ENCODE measurements at regions not wholly inside any gene's neighbourhood (a gene's known extent, or its start where the extent isn't known, plus 50 kb on each side); places are given as distances from the start of the nearest gene placed in this dataset.

DNA sequence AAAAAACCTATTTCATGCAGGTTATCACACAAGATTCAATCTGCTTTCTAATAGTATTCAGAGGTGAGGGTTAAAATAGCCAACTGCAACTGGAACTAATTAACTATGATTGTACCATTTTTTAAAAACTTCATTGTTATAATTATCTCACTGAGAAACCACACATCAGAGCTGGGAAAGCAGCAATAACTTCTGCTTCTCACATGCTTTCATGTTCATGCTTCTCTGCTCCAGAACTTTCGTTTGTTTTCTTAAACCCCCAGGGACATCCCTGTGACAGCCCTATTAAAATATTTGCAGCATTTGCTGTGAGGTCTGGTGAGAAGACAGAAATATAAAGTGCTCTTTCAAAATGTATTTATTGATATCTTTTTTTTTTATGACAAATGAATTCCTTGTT is 389.0 kb upstream of the SORCS1 start:
- H3K9me3 ChIP-seq (ENCODE audit: insufficient read depth, low read depth, low read length) = no peaks in the 10 kb centered on the region
- no peaks in the 10 kb centered on the region for H3K27me3 ChIP-seq (ENCODE audit: insufficient read depth, low read length, poor library complexity, severe bottlenecking)
- no peaks in the 10 kb centered on the region for H3K9me2 ChIP-seq (replicated peaks; ENCODE audit: low read depth, low read length)
- H4K20me1 ChIP-seq (ENCODE audit: insufficient read depth, low read length, poor library complexity, severe bottlenecking) = no peaks in the 10 kb centered on the region
- H3K4me1 ChIP-seq (ENCODE audit: insufficient read depth, low read length, poor library complexity, severe bottlenecking) = no peaks in the 10 kb centered on the region
- TF ChIP-seq, protein P1, sequence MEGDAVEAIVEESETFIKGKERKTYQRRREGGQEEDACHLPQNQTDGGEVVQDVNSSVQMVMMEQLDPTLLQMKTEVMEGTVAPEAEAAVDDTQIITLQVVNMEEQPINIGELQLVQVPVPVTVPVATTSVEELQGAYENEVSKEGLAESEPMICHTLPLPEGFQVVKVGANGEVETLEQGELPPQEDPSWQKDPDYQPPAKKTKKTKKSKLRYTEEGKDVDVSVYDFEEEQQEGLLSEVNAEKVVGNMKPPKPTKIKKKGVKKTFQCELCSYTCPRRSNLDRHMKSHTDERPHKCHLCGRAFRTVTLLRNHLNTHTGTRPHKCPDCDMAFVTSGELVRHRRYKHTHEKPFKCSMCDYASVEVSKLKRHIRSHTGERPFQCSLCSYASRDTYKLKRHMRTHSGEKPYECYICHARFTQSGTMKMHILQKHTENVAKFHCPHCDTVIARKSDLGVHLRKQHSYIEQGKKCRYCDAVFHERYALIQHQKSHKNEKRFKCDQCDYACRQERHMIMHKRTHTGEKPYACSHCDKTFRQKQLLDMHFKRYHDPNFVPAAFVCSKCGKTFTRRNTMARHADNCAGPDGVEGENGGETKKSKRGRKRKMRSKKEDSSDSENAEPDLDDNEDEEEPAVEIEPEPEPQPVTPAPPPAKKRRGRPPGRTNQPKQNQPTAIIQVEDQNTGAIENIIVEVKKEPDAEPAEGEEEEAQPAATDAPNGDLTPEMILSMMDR (conservative IDR thresholded peaks at IDR 0.05; ENCODE audit: low read length) = no peak
- TF ChIP-seq EZH2phosphoT487 (IDR thresholded peaks at IDR 0.05; ENCODE audit: borderline replicate concordance) = no peak
- no peaks in the 10 kb centered on the region for H3F3A ChIP-seq (ENCODE audit: low read depth)
- no peak overlapping the region for H3K9ac ChIP-seq (ENCODE audit: low read depth, low read length, poor library complexity, severe bottlenecking)
- no peaks in the 10 kb centered on the region for H3K36me3 ChIP-seq (ENCODE audit: insufficient read depth, low read length)
- no peaks in the 10 kb centered on the region for H3K79me2 ChIP-seq (ENCODE audit: insufficient read depth, low read length)
- H2AFZ ChIP-seq (ENCODE audit: low read length) = no peak overlapping the region
- no peak overlapping the region for H3K4me2 ChIP-seq (ENCODE audit: low read depth, low read length, poor library complexity, severe bottlenecking)
- no peak overlapping the region for H3K4me3 ChIP-seq (ENCODE audit: low read length, poor library complexity, severe bottlenecking)

DNA sequence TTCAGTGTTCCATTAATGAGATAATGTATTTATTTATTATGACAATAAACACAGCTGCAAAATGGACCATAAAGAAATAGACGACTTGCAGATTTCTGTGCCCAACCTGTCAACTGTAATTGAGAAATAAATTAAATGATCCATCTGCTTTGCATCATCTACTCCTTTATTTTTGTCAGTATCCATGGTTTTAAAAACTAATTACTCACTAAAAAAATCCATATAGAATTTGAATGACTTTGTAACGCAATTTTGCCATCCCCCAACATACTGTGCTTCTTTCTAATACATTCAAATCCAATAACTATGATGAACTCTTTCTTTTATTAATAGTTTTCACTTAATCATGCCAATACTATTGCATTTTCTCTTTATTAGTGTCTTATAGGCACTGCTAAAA is 388.5 kb upstream of the SORCS1 start:
- Histone ChIP-seq H3K9me2 (replicated peaks; ENCODE audit: low read depth, low read length) (no peaks in the 10 kb centered on the region), H4K20me1 (ENCODE audit: insufficient read depth, low read length, poor library complexity, severe bottlenecking) (no peaks in the 10 kb centered on the region), H3F3A (ENCODE audit: low read depth) (no peaks in the 10 kb centered on the region), H2AFZ (ENCODE audit: low read length) (no peak overlapping the region), H3K4me3 (ENCODE audit: low read length, poor library complexity, severe bottlenecking) (no peak overlapping the region), H3K27me3 (ENCODE audit: insufficient read depth, low read length, poor library complexity, severe bottlenecking) (no peaks in the 10 kb centered on the region), H3K79me2 (ENCODE audit: insufficient read depth, low read length) (no peaks in the 10 kb centered on the region), H3K4me2 (ENCODE audit: low read depth, low read length, poor library complexity, severe bottlenecking) (no peak overlapping the region), H3K9me3 (ENCODE audit: insufficient read depth, low read depth, low read length) (no peaks in the 10 kb centered on the region), H3K9ac (ENCODE audit: low read depth, low read length, poor library complexity, severe bottlenecking) (no peak overlapping the region), H3K4me1 (ENCODE audit: insufficient read depth, low read length, poor library complexity, severe bottlenecking) (no peaks in the 10 kb centered on the region), H3K36me3 (ENCODE audit: insufficient read depth, low read length) (no peaks in the 10 kb centered on the region)
- TF ChIP-seq EZH2phosphoT487 (IDR thresholded peaks at IDR 0.05; ENCODE audit: borderline replicate concordance) = no peak
- TF ChIP-seq, protein P1 (conservative IDR thresholded peaks at IDR 0.05; ENCODE audit: low read length) = no peak

DNA sequence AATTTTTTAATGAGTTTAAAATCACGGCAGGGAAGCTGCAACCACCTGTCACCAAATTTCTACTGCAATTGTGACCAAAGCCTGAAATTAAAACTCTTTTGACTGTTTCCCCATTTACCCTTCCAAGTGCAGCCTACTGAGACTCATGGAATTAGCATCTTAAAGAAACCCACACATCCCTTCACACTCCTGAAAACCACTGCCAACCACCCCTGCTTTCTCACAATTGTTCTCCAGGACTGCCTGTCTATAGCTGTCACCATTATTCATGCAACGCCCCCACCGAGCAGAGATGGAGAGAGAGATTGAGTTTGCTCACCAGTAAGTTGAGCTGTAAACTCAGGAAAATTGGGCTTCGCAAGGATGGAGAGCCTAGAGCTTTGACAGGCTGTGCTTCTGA is 383.8 kb upstream of the SORCS1 start:
- Histone ChIP-seq H3K9ac (ENCODE audit: low read depth, low read length, poor library complexity, severe bottlenecking) (no peak overlapping the region), H4K20me1 (ENCODE audit: insufficient read depth, low read length, poor library complexity, severe bottlenecking) (no peaks in the 10 kb centered on the region), H3K9me3 (ENCODE audit: insufficient read depth, low read depth, low read length) (no peaks in the 10 kb centered on the region), H3K4me2 (ENCODE audit: low read depth, low read length, poor library complexity, severe bottlenecking) (no peak overlapping the region), H3K27me3 (ENCODE audit: insufficient read depth, low read length, poor library complexity, severe bottlenecking) (no peaks in the 10 kb centered on the region), H3F3A (ENCODE audit: low read depth) (no peaks in the 10 kb centered on the region), H3K4me3 (ENCODE audit: low read length, poor library complexity, severe bottlenecking) (no peak overlapping the region), H2AFZ (ENCODE audit: low read length) (no peak overlapping the region), H3K4me1 (ENCODE audit: insufficient read depth, low read length, poor library complexity, severe bottlenecking) (no peaks in the 10 kb centered on the region), H3K79me2 (ENCODE audit: insufficient read depth, low read length) (no peaks in the 10 kb centered on the region), H3K9me2 (replicated peaks; ENCODE audit: low read depth, low read length) (no peaks in the 10 kb centered on the region), H3K36me3 (ENCODE audit: insufficient read depth, low read length) (no peaks in the 10 kb centered on the region)
- no peak for TF ChIP-seq EZH2phosphoT487 (IDR thresholded peaks at IDR 0.05; ENCODE audit: borderline replicate concordance)
- TF ChIP-seq, protein P1 (conservative IDR thresholded peaks at IDR 0.05; ENCODE audit: low read length) = no peak

Data from Loucy (cell line).